Neural progenitor cell (in vitro differentiated cells): ENCODE measurements at regions not wholly inside any gene's neighbourhood (a gene's known extent, or its start where the extent isn't known, plus 50 kb on each side); places are given as distances from the start of the nearest gene placed in this dataset.

Source experiments
- DNase-seq: peaks from one replicate; pipeline ENCODE4 v3.0.0-alpha.2; 2016; ENCODE audit warnings: low spot score
- H2AFZ ChIP-seq: fragments of 200-600 bp; sonication (generic); replicated peaks from 2 replicates; pipeline ENCODE4 v1.6.1; 2016; ENCODE audit warnings: antibody characterized with exemption
- H3F3A ChIP-seq: fragments of 200-600 bp; sonication (generic); 2 replicates; pipeline ENCODE4 v1.6.1; 2016; ENCODE audit warnings: antibody characterized with exemption, low read depth
- H3K27ac ChIP-seq: fragments of 200-600 bp; sonication (generic); 2 replicates; pipeline ENCODE4 v1.5.1; 2016; ENCODE audit warnings: mild to moderate bottlenecking
- H3K27me3 ChIP-seq: fragments of 200-600 bp; sonication (generic); 2 replicates; pipeline ENCODE4 v1.6.1; 2016; ENCODE audit warnings: mild to moderate bottlenecking, moderate library complexity
- H3K36me3 ChIP-seq: fragments of 200-600 bp; sonication (generic); 2 replicates; pipeline ENCODE4 v1.5.1; 2016
- H3K4me1 ChIP-seq: fragments of 200-600 bp; sonication (generic); 2 replicates; pipeline ENCODE4 v1.6.1; 2016; ENCODE audit warnings: mixed run types
- H3K4me2 ChIP-seq: fragments of 200-600 bp; sonication (generic); 2 replicates; pipeline ENCODE4 v1.6.1; 2016
- H3K4me3 ChIP-seq: fragments of 200-600 bp; sonication (generic); 2 replicates; pipeline ENCODE4 v1.5.1; 2016
- H3K79me2 ChIP-seq: fragments of 200-600 bp; sonication (generic); 2 replicates; pipeline ENCODE4 v1.6.1; 2016; ENCODE audit warnings: low read depth
- H3K9ac ChIP-seq: fragments of 200-600 bp; sonication (generic); 2 replicates; pipeline ENCODE4 v1.6.1; 2016
- H3K9me3 ChIP-seq: fragments of 200-600 bp; sonication (generic); 2 replicates; pipeline ENCODE4 v1.5.1; 2016; ENCODE audit warnings: low read depth
- H4K20me1 ChIP-seq: fragments of 200-600 bp; sonication (generic); 2 replicates; pipeline ENCODE4 v1.6.1; 2016; ENCODE audit warnings: low read depth
- H3K27ac Mint-ChIP-seq: 3 replicates; pipeline ENCODE4 v1.8.0; 2021; ENCODE audit warnings: mixed read lengths
- H3K27me3 Mint-ChIP-seq: 2 replicates; pipeline ENCODE4 v1.8.0; 2022; ENCODE audit warnings: low read depth, mild to moderate bottlenecking, inconsistent platforms, moderate library complexity, mixed read lengths; ENCODE audit not compliant: insufficient read depth
- H3K36me3 Mint-ChIP-seq: 3 replicates; pipeline ENCODE4 v1.8.0; 2021; ENCODE audit warnings: mixed read lengths
- H3K4me1 Mint-ChIP-seq: 3 replicates; pipeline ENCODE4 v1.8.0; 2021; ENCODE audit warnings: mixed read lengths
- H3K4me3 Mint-ChIP-seq: 3 replicates; pipeline ENCODE4 v1.8.0; 2021; ENCODE audit warnings: mild to moderate bottlenecking, moderate library complexity, mixed read lengths
- H3K9me3 Mint-ChIP-seq: 3 replicates; pipeline ENCODE4 v1.8.0; 2020; ENCODE audit warnings: mixed read lengths
- EZH2 ChIP-seq: fragments of 200-600 bp; sonication (generic); IDR thresholded peaks from 2 replicates; pipeline ENCODE4 v1.6.1; 2017; ENCODE audit warnings: antibody characterized with exemption, mild to moderate bottlenecking, moderate library complexity
- EZH2phosphoT487 ChIP-seq: fragments of 200-600 bp; sonication (generic); IDR thresholded peaks from 2 replicates; pipeline ENCODE4 v1.6.1; 2017; ENCODE audit warnings: antibody characterized with exemption
- TF ChIP-seq, protein P1 (sequence below): fragments of 200-600 bp; sonication (generic); IDR thresholded peaks from 2 replicates; pipeline ENCODE4 v1.5.1; 2017; ENCODE audit warnings: antibody characterized with exemption, mild to moderate bottlenecking

DNA sequence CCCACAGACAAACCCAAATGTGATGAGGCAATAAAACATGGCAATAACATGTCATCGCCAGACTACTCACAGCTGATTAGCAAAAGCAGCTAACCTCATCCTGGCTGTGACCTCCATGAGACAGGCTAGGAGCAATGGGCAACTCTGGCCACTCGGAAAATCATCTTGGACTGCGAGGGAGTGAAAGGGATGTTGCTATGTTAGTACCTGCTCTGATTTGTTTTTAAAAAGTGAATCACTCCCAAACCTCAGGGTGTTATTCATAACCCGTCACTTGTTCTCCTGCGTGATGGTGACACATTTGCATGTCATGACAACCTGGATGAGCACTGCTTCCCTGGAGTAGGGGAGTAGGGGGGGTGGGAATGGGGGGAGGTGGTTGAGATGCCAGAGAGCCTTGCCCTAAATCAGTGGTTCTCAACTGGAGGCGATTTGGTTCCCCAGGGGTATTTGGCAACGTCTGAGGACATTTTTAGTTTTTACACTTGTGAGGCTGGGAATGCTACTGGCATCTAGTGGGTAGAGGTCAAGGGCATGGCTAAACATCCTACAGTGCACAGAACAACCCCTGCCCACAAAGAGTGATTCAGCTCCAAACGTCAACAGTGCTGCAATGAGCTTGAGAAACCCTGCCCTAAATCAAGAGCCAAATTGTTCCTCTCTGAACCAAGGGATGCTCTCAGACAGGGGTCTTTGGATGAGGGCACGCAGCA, 241.7 kb downstream of the SOX9 start:
- no peak for DNase-seq
- no peak overlapping the region for H3K9ac ChIP-seq
- no peak overlapping the region for H3K27ac Mint-ChIP-seq
- H3K4me1 Mint-ChIP-seq, result no peaks in the 10 kb centered on the region
- no peaks in the 10 kb centered on the region for H3K36me3 ChIP-seq
- TF ChIP-seq EZH2phosphoT487 (no peak), EZH2 (no peak)
- TF ChIP-seq, protein P1, sequence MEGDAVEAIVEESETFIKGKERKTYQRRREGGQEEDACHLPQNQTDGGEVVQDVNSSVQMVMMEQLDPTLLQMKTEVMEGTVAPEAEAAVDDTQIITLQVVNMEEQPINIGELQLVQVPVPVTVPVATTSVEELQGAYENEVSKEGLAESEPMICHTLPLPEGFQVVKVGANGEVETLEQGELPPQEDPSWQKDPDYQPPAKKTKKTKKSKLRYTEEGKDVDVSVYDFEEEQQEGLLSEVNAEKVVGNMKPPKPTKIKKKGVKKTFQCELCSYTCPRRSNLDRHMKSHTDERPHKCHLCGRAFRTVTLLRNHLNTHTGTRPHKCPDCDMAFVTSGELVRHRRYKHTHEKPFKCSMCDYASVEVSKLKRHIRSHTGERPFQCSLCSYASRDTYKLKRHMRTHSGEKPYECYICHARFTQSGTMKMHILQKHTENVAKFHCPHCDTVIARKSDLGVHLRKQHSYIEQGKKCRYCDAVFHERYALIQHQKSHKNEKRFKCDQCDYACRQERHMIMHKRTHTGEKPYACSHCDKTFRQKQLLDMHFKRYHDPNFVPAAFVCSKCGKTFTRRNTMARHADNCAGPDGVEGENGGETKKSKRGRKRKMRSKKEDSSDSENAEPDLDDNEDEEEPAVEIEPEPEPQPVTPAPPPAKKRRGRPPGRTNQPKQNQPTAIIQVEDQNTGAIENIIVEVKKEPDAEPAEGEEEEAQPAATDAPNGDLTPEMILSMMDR, result no peak
- H3K4me3 Mint-ChIP-seq, result no peak overlapping the region
- peaks cover 6% of the 10 kb centered on the region for H3K27me3 Mint-ChIP-seq
- no peaks in the 10 kb centered on the region for H3F3A ChIP-seq
- no peaks in the 10 kb centered on the region for H3K36me3 Mint-ChIP-seq
- no peak overlapping the region for H3K4me2 ChIP-seq
- no peak overlapping the region for H3K27ac ChIP-seq
- no peaks in the 10 kb centered on the region for H4K20me1 ChIP-seq
- no peaks in the 10 kb centered on the region for H3K9me3 Mint-ChIP-seq
- no peak overlapping the region for H3K4me3 ChIP-seq
- no peak overlapping the region for H2AFZ ChIP-seq
- no peaks in the 10 kb centered on the region for H3K4me1 ChIP-seq
- no peaks in the 10 kb centered on the region for H3K9me3 ChIP-seq
- H3K27me3 ChIP-seq, result no peaks in the 10 kb centered on the region
- no peaks in the 10 kb centered on the region for H3K79me2 ChIP-seq

DNA sequence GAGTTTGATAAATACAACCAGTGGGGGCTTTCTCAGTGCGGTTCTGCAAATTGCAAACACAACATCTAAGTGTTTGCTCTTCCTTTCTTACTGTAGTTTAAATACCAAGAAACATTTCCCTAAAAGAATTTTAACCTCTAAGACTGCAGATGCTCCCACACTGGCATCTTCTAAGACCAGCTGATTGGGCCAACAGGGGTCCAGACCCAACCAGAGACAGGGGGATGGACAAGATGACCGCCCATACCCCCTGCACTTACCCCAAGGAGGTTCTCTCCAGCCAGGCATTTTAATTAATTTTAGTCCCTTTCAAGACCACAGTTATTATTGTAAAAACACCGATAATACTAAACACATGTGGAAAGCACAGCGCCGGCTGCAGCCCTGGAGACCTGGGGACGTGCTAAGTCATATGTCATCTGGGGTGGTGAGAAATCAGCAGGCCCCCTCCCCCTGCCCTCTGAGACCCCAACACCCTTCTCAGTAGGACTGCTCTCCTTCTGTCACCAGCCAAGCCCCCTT, 242.3 kb downstream of the SOX9 start:
- Histone ChIP-seq H3K4me1 (no peaks in the 10 kb centered on the region), H4K20me1 (no peaks in the 10 kb centered on the region), H3K4me2 (no peak overlapping the region), H3K36me3 (no peaks in the 10 kb centered on the region), H2AFZ (no peak overlapping the region), H3K79me2 (no peaks in the 10 kb centered on the region), H3F3A (no peaks in the 10 kb centered on the region), H3K9me3 (no peaks in the 10 kb centered on the region), H3K9ac (no peak overlapping the region), H3K27ac (no peak overlapping the region), H3K27me3 (no peaks in the 10 kb centered on the region), H3K4me3 (no peak overlapping the region)
- no peaks in the 10 kb centered on the region for H3K36me3 Mint-ChIP-seq
- H3K4me3 Mint-ChIP-seq, result no peak overlapping the region
- H3K27me3 Mint-ChIP-seq, result peaks cover 6% of the 10 kb centered on the region
- H3K9me3 Mint-ChIP-seq, result no peaks in the 10 kb centered on the region
- TF ChIP-seq, protein P1, result no peak
- TF ChIP-seq EZH2 (no peak), EZH2phosphoT487 (no peak)
- H3K27ac Mint-ChIP-seq, result no peak overlapping the region
- DNase-seq, result no peak
- no peaks in the 10 kb centered on the region for H3K4me1 Mint-ChIP-seq

DNA sequence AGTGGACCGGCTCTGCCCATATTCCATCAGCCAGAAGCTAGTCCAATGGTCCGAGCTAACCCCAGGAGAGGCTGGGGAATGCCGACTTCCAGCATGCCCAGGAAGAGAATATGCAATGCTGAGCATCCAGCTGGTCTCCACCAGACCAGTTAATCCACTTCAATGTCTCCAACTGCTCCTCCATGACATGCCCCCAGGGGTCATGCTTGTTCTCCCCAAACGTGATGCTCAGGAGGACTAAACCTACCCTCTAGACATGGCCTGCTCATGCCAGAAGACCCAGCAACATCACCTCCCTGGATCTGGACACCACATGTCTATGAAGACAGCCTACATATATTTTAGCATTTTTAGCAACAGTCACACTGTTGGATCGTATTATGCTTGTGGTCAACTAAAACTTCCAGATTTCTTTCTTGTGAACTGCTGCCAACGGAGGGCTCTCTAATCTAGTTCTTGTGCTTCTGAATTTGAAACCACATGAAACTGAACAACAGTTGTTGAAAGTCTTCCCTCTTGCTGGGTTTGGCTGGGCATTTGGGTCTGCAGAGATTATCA, 245.1 kb downstream of the SOX9 start:
- H3K9me3 ChIP-seq, result no peaks in the 10 kb centered on the region
- H2AFZ ChIP-seq, result no peak overlapping the region
- TF ChIP-seq, protein P1, result no peak
- TF ChIP-seq EZH2, result no peak
- no peak for TF ChIP-seq EZH2phosphoT487
- no peak overlapping the region for H3K27ac ChIP-seq
- H3K4me2 ChIP-seq, result no peak overlapping the region
- no peaks in the 10 kb centered on the region for H3K4me1 ChIP-seq
- no peaks in the 10 kb centered on the region for H3K9me3 Mint-ChIP-seq
- H3K4me3 ChIP-seq, result no peak overlapping the region
- no peaks in the 10 kb centered on the region for H3K79me2 ChIP-seq
- H4K20me1 ChIP-seq, result no peaks in the 10 kb centered on the region
- DNase-seq, result no peak
- H3K9ac ChIP-seq, result no peak overlapping the region
- H3K27me3 ChIP-seq, result no peaks in the 10 kb centered on the region
- no peaks in the 10 kb centered on the region for H3K36me3 ChIP-seq
- H3K36me3 Mint-ChIP-seq, result no peaks in the 10 kb centered on the region
- H3K4me1 Mint-ChIP-seq, result no peaks in the 10 kb centered on the region
- no peak overlapping the region for H3K27ac Mint-ChIP-seq
- no peak overlapping the region for H3K4me3 Mint-ChIP-seq
- H3F3A ChIP-seq, result no peaks in the 10 kb centered on the region
- peaks cover 4% of the 10 kb centered on the region for H3K27me3 Mint-ChIP-seq
